ENCODE measurements at regions not wholly inside any gene's neighbourhood (a gene's known extent, or its start where the extent isn't known, plus 50 kb on each side); places are given as distances from the start of the nearest gene placed in this dataset.

DNA sequence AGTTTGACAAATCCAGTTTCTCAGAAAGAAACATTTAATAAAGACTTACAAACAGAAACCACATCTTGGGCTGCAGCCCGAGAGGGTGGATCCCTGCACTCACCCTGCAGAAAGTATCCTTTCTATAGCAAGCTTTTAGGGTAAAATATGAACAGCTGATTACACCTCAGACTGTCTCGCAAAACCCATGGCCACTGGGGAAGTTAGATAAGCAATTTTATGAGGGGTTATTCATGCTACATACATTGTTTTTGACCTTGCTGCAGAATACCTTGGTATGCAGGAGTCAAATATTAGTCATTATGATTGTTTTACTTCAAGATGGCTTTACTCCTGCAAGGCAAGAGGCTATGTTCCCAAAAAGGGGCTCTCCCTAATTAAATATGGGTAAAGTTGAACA lies 126.9 kb downstream of the OR2B2 start:
- no peak overlapping the region for H2AK5ac ChIP-seq (ENCODE audit: low read depth, low read length)
- H4K8ac ChIP-seq (ENCODE audit: low read depth, low read length) = no peak overlapping the region
- no peak overlapping the region for H3K27ac ChIP-seq (replicated peaks; ENCODE audit: low read length)
- H3K9me3 ChIP-seq (replicated peaks in 1 of 2; ENCODE audit: control insufficient read depth in 2 of 2, insufficient read depth in 1 of 2, low read depth in 1 of 2, low read length in 2 of 2) = no peaks in the 10 kb centered on the region
- no peak overlapping the region for H2BK120ac ChIP-seq (ENCODE audit: low read depth, low read length)
- no peak for DNase-seq (ENCODE audit: low spot score)
- no peaks in the 10 kb centered on the region for H3K79me1 ChIP-seq (ENCODE audit: low read depth, low read length)
- peaks cover 0 to 2% of the 10 kb centered on the region in 2 donors for H3K4me1 ChIP-seq (ENCODE audit: control insufficient read depth in 2 of 2, insufficient read depth in 1 of 2, low read depth in 1 of 2, low read length in 2 of 2)
- WGBS, 2 donors (ENCODE audit: extremely low coverage in 2 of 2, insufficient read length in 2 of 2, insufficient replicate concordance in 1 of 2) = no CpG with 5 or more reads among the region's 2 CpGs
- H3K18ac ChIP-seq (ENCODE audit: low read length) = no peak overlapping the region
- no peak overlapping the region for H3K4me2 ChIP-seq (ENCODE audit: insufficient read depth, low read length, poor library complexity, severe bottlenecking)
- H4K91ac ChIP-seq (ENCODE audit: low read depth, low read length, poor library complexity) = no peak overlapping the region
- no peaks in the 10 kb centered on the region for H3K36me3 ChIP-seq (replicated peaks in 1 of 2; ENCODE audit: control insufficient read depth in 2 of 2, insufficient read depth in 2 of 2, low read length in 2 of 2)
- no peak overlapping the region for H2BK15ac ChIP-seq (ENCODE audit: low read length)
- H3K4ac ChIP-seq (ENCODE audit: low read length) = no peak overlapping the region
- H3K9ac ChIP-seq (ENCODE audit: low read depth, low read length, poor library complexity) = no peak overlapping the region
- peaks cover 0 to 14% (median 0%) of the 10 kb centered on the region in 3 experiments for H3K27me3 ChIP-seq (ENCODE audit: control insufficient read depth in 3 of 3, insufficient read depth in 3 of 3, low read depth in 1 of 3, low read length in 3 of 3)
- no peak overlapping the region for H2BK12ac ChIP-seq (ENCODE audit: low read length)
- no peak overlapping the region for H2BK5ac ChIP-seq (ENCODE audit: low read length)
- no peak overlapping the region for H2AFZ ChIP-seq (ENCODE audit: low read length)
- no peak overlapping the region for H3K4me3 ChIP-seq (ENCODE audit: low read length in 2 of 2)
- no peak overlapping the region for H3K14ac ChIP-seq (ENCODE audit: low read length)
- no peak overlapping the region for H3K23ac ChIP-seq (ENCODE audit: low read depth, low read length, poor library complexity)

DNA sequence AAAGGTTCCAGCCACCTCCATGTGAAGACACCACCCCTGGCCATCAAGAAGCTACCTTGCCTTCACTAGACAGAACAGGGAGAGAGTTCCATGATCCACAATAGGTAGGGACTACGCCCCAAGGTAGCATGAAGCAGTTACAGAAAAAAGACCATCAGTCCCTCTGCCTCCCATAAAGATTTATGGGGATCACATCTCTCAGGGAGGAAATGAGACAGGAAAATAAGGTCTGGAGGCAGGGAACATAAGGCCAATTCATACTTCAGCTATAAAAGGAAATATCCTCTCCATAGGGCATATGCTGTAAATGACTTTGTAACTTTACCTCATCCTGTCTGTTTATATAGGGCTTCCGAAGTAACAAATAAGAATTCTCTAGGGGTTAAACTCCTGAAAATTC lies 129.4 kb downstream of the OR2B2 start:
- H3K18ac ChIP-seq (ENCODE audit: low read length) = no peak overlapping the region
- no peak overlapping the region for H3K23ac ChIP-seq (ENCODE audit: low read depth, low read length, poor library complexity)
- H2AK5ac ChIP-seq (ENCODE audit: low read depth, low read length) = no peak overlapping the region
- H3K9me3 ChIP-seq (replicated peaks in 1 of 2; ENCODE audit: control insufficient read depth in 2 of 2, insufficient read depth in 1 of 2, low read depth in 1 of 2, low read length in 2 of 2) = no peaks in the 10 kb centered on the region
- no peak overlapping the region for H2BK5ac ChIP-seq (ENCODE audit: low read length)
- H3K79me1 ChIP-seq (ENCODE audit: low read depth, low read length) = no peaks in the 10 kb centered on the region
- H3K4ac ChIP-seq (ENCODE audit: low read length) = no peak overlapping the region
- no peak overlapping the region for H3K27ac ChIP-seq (replicated peaks; ENCODE audit: low read length)
- H2AFZ ChIP-seq (ENCODE audit: low read length) = no peak overlapping the region
- peaks cover 0 to 2% of the 10 kb centered on the region in 2 donors for H3K4me1 ChIP-seq (ENCODE audit: control insufficient read depth in 2 of 2, insufficient read depth in 1 of 2, low read depth in 1 of 2, low read length in 2 of 2)
- no peaks in the 10 kb centered on the region for H3K36me3 ChIP-seq (replicated peaks in 1 of 2; ENCODE audit: control insufficient read depth in 2 of 2, insufficient read depth in 2 of 2, low read length in 2 of 2)
- no peak overlapping the region for H2BK15ac ChIP-seq (ENCODE audit: low read length)
- no peak overlapping the region for H4K8ac ChIP-seq (ENCODE audit: low read depth, low read length)
- no peak overlapping the region for H3K4me2 ChIP-seq (ENCODE audit: insufficient read depth, low read length, poor library complexity, severe bottlenecking)
- H3K4me3 ChIP-seq (ENCODE audit: low read length in 2 of 2) = no peak overlapping the region
- H4K91ac ChIP-seq (ENCODE audit: low read depth, low read length, poor library complexity) = no peak overlapping the region
- H3K14ac ChIP-seq (ENCODE audit: low read length) = no peak overlapping the region
- DNase-seq (ENCODE audit: low spot score) = no peak
- H3K27me3 ChIP-seq (ENCODE audit: control insufficient read depth in 3 of 3, insufficient read depth in 3 of 3, low read depth in 1 of 3, low read length in 3 of 3) = peaks cover 0 to 14% (median 0%) of the 10 kb centered on the region in 3 experiments
- no peak overlapping the region for H2BK12ac ChIP-seq (ENCODE audit: low read length)
- no peak overlapping the region for H3K9ac ChIP-seq (ENCODE audit: low read depth, low read length, poor library complexity)
- no peak overlapping the region for H2BK120ac ChIP-seq (ENCODE audit: low read depth, low read length)
- WGBS, 2 donors (ENCODE audit: extremely low coverage in 2 of 2, insufficient read length in 2 of 2, insufficient replicate concordance in 1 of 2) = no CpG with 5 or more reads among the region's 2 CpGs

DNA sequence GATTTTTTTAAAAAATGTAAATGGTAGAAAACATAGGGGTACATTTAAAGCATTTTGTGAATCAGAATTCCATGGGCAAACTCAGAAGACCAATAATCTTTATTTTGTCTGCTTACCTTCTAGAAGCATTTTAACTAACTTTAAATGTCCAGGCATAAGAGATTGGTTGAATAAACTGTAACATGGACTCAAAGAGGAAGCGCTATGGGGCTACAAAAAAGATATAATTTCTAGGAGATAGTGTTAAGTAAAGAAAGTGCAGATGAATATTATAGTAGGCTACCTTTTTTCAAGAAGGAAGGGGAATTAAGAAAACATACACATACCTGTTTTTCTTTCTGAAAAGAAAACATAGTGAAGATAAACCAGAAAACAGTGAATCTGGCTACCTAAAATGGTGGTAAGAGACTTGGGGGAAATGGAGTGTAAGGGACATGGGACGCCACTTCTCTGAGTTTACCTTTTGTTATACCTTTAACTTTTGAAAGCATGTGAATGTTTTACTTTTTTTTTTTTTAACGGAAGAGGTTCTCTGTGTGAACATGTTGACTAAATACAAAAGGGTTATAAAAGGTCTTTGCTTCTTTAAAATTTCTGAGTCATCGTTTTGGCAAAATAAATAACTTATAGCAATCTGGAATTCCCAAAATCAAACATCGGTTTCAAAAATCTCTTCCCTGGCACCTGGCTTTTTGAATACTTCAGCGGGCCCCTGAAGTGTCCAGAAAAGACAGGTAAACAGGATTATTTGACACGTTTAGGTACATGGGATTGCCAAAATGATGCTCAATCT lies 133.4 kb downstream of the OR2B2 start:
- Histone ChIP-seq H2AK5ac (ENCODE audit: low read depth, low read length) (no peak overlapping the region), H2BK15ac (ENCODE audit: low read length) (no peak overlapping the region), H3K27ac (replicated peaks; ENCODE audit: low read length) (no peak overlapping the region), H3K79me1 (ENCODE audit: low read depth, low read length) (no peaks in the 10 kb centered on the region), H2BK120ac (ENCODE audit: low read depth, low read length) (no peak overlapping the region), H3K9me3 (replicated peaks in 1 of 2; ENCODE audit: control insufficient read depth in 2 of 2, insufficient read depth in 1 of 2, low read depth in 1 of 2, low read length in 2 of 2) (no peaks in the 10 kb centered on the region), H2BK5ac (ENCODE audit: low read length) (no peak overlapping the region), H3K14ac (ENCODE audit: low read length) (no peak overlapping the region), H3K4me1 (ENCODE audit: control insufficient read depth in 2 of 2, insufficient read depth in 1 of 2, low read depth in 1 of 2, low read length in 2 of 2) (no peaks in the 10 kb centered on the region), H4K8ac (ENCODE audit: low read depth, low read length) (no peak overlapping the region), H3K9ac (ENCODE audit: low read depth, low read length, poor library complexity) (no peak overlapping the region), H2BK12ac (ENCODE audit: low read length) (no peak overlapping the region), H3K27me3 (ENCODE audit: control insufficient read depth in 3 of 3, insufficient read depth in 3 of 3, low read depth in 1 of 3, low read length in 3 of 3) (peaks cover 0 to 6% (median 0%) of the 10 kb centered on the region in 3 experiments), H3K4me3 (ENCODE audit: low read length in 2 of 2) (no peak overlapping the region), H4K91ac (ENCODE audit: low read depth, low read length, poor library complexity) (no peak overlapping the region), H2AFZ (ENCODE audit: low read length) (no peak overlapping the region), H3K18ac (ENCODE audit: low read length) (no peak overlapping the region), H3K4ac (ENCODE audit: low read length) (no peak overlapping the region), H3K36me3 (replicated peaks in 1 of 2; ENCODE audit: control insufficient read depth in 2 of 2, insufficient read depth in 2 of 2, low read length in 2 of 2) (no peaks in the 10 kb centered on the region), H3K23ac (ENCODE audit: low read depth, low read length, poor library complexity) (no peak overlapping the region), H3K4me2 (ENCODE audit: insufficient read depth, low read length, poor library complexity, severe bottlenecking) (no peak overlapping the region)
- no CpG with 5 or more reads among the region's 7 CpGs for WGBS, 2 donors (ENCODE audit: extremely low coverage in 2 of 2, insufficient read length in 2 of 2, insufficient replicate concordance in 1 of 2)
- no peak for DNase-seq (ENCODE audit: low spot score)

DNA sequence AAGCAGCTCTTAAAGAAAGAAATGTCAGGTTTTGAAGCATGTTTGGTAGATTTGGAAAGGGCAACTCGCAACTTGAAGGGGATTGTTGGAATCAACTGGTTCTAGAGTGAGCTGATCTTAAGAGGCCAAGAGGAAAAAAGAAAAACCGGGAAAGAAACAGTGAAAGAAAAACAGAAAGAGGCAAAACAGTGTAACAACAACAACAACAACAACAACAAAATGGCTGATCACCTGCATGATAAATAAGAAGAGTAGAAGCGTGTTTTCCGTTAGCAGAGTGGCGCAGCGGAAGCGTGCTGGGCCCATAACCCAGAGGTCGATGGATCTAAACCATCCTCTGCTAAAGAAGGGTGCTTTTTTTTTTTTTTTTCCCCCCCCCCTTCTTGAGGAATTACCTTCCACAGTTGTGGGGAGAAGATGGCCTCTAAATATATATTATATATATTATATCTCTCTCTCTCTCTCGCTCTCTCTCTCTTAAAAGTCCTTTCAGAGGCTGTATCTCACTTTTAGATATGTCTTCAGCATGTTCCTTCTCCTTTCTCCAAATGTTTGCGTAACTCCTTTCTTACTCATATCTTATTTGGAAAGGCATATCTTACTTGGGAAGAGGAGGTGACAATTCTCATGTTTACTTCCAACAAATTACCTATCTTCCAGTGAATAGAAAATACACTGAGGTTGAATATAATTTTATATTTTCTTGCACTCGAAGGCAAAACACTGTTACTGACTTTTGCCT lies 134.4 kb downstream of the OR2B2 start:
- Histone ChIP-seq H2BK12ac (ENCODE audit: low read length) (no peak overlapping the region), H3K36me3 (replicated peaks in 1 of 2; ENCODE audit: control insufficient read depth in 2 of 2, insufficient read depth in 2 of 2, low read length in 2 of 2) (no peaks in the 10 kb centered on the region), H2AK5ac (ENCODE audit: low read depth, low read length) (no peak overlapping the region), H3K18ac (ENCODE audit: low read length) (no peak overlapping the region), H3K4me3 (ENCODE audit: low read length in 2 of 2) (no peak overlapping the region), H3K14ac (ENCODE audit: low read length) (no peak overlapping the region), H2BK5ac (ENCODE audit: low read length) (no peak overlapping the region), H4K8ac (ENCODE audit: low read depth, low read length) (no peak overlapping the region), H3K4ac (ENCODE audit: low read length) (no peak overlapping the region), H3K4me2 (ENCODE audit: insufficient read depth, low read length, poor library complexity, severe bottlenecking) (no peak overlapping the region), H2AFZ (ENCODE audit: low read length) (no peak overlapping the region), H3K9ac (ENCODE audit: low read depth, low read length, poor library complexity) (no peak overlapping the region), H3K27ac (replicated peaks; ENCODE audit: low read length) (no peak overlapping the region), H3K27me3 (ENCODE audit: control insufficient read depth in 3 of 3, insufficient read depth in 3 of 3, low read depth in 1 of 3, low read length in 3 of 3) (peaks cover 0 to 6% (median 0%) of the 10 kb centered on the region in 3 experiments), H2BK120ac (ENCODE audit: low read depth, low read length) (no peak overlapping the region), H3K79me1 (ENCODE audit: low read depth, low read length) (no peaks in the 10 kb centered on the region), H3K4me1 (ENCODE audit: control insufficient read depth in 2 of 2, insufficient read depth in 1 of 2, low read depth in 1 of 2, low read length in 2 of 2) (no peaks in the 10 kb centered on the region), H3K9me3 (replicated peaks in 1 of 2; ENCODE audit: control insufficient read depth in 2 of 2, insufficient read depth in 1 of 2, low read depth in 1 of 2, low read length in 2 of 2) (no peaks in the 10 kb centered on the region), H3K23ac (ENCODE audit: low read depth, low read length, poor library complexity) (no peak overlapping the region), H2BK15ac (ENCODE audit: low read length) (no peak overlapping the region), H4K91ac (ENCODE audit: low read depth, low read length, poor library complexity) (no peak overlapping the region)
- no CpG with 5 or more reads among the region's 11 CpGs for WGBS, 2 donors (ENCODE audit: extremely low coverage in 2 of 2, insufficient read length in 2 of 2, insufficient replicate concordance in 1 of 2)
- no peak for DNase-seq (ENCODE audit: low spot score)
